SIG-M5 (cell line): ENCODE measurements at regions not wholly inside any gene's neighbourhood (a gene's known extent, or its start where the extent isn't known, plus 50 kb on each side); places are given as distances from the start of the nearest gene placed in this dataset.

Experiments used
- DNase-seq: peaks from one replicate; lab custom pipeline; 2025; lab: John Stamatoyannopoulos, UW

DNA sequence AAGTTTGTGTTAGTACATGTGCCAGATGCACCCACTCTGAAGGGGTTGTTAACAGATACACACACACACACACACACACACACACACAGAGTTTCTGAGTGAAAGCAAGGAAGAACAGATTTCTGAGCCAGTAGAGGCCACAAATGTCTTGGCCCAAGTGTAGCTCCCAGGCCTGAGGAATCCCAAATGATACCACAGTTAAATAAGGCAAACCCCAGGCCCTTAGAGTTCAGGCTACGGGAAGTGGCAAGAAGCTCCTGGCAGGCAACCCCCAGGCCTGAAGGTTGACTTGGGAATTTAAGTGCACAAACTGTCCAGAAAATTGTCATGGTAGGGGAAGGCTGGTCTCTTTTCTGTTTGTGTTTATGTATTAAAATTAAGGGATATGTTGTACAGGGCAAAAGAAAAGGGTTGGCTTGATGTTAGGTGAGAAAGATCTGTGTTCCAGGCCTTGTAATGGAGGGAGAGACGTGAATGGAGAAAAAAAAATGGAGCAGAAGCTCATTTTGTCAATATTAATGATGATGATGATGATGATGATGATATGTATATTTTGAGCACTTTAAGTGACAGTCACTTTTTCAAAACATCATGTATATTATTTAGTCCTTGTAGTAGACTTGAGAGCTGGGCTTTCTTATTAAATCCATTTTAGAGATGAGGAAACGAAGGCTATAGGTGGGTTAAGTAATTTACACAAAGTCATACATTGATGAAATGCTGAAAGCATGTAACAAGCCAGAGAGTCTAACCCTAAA, 317.0 kb upstream of the JAG1 start:
- DNase-seq: no peak

DNA sequence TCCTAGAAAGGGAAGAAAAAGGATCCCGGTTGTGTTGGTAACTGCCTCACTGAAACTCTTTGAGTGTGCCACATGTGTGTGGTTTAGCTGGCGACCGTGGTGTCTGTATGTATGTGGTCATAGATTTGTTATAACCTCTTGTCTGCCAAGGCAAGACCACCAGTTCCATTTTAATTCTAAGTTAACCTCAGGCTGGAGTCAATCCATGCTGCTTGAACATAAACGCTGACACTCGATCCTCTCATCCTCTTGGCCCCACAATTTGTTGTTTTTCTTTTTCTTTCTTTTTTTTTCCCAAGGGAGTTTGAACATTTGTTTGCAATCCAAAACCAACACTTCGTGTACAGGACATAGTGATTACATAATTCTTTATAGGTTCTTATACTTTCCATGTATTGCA, 318.9 kb upstream of the JAG1 start:
- no peak for DNase-seq

DNA sequence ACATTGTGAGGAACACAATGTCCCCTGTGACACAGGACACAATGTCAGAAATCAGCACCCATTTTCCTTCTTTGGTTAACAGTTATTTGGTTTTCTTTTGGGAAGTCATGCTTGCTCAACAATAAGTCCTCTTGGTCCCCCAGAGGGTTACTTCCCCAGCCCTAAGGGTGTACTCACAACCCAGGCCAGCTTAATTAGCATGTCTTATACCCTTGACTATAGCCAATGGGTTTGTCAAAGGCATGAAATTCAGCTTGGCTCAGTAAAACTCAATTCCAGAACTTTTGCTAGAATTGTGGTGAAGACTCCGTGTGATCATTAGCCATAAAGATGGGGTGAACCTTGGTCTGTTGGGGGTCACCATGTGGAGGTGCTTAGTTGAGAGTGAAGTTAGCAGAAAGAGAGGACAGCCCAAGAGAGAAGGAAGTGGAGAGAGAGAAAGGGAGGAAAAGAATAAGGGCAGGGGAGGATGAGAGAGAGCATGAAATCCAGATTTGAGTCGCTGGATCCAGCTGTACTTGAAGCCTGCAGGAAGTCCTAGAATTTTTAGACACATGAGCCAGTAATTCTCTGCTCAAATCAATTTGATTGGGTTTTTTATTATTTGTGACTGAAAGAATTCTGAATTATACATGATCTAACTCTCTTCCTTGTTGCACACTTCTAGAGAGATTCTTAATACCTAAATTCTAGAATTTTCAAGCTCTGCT, 321.3 kb upstream of the JAG1 start:
- DNase-seq: no peak

DNA sequence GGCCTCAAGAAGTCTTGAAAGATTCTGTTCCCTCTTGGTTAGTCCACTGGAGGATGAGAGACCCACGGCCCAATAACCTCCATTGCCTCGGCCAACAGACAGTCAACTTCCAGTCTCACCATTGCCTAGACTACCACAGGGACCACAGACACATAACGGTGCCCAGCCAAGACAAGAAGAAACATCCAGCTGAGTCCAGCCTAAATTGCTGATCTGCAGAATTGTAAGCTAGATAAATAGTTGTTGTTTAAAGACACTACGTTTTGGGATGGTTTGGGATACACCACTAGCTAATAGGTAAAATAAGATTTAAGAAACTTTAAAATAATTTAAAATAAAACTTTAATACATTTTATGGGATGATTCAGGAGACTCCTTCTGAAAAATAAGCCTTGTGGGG, 324.7 kb upstream of the JAG1 start:
- DNase-seq: no peak

DNA sequence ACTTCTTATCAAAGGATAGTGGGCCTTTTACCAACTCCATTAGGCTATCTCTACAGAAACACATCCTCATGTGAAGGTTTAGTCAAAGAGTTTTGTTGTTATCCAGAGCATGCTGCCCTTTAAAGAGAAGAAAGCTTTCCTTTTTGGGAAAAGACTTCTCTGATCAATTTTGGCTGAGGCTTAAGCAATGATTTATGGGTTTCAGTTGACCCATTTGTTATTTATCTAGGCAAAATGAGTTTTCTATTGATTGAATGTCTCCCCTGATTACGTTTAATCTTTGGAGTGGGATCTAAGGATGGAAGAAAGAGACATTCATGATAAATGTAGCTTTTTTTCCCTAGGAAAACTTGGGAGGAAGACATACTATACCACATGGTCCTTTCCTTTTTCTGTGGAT, 326.6 kb upstream of the JAG1 start:
- DNase-seq: no peak

DNA sequence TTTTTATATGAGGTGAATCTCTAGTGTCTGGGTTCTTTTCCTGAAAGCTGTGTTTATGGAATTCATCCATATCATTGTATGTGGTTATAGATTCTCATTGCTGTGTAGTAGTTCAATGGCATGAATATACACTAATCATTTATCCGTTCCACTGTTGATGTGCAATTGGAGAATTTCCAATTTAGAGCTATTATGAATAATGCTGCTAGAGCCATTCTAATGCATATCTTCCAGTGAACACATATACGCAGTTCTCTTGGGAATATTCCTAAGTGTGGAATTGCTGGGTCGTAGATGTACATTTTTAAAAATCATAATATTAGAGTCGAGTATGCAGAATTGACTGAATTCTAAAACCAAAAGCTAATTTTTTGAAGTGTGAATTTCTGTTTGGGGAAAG, 327.5 kb upstream of the JAG1 start:
- no peak for DNase-seq

DNA sequence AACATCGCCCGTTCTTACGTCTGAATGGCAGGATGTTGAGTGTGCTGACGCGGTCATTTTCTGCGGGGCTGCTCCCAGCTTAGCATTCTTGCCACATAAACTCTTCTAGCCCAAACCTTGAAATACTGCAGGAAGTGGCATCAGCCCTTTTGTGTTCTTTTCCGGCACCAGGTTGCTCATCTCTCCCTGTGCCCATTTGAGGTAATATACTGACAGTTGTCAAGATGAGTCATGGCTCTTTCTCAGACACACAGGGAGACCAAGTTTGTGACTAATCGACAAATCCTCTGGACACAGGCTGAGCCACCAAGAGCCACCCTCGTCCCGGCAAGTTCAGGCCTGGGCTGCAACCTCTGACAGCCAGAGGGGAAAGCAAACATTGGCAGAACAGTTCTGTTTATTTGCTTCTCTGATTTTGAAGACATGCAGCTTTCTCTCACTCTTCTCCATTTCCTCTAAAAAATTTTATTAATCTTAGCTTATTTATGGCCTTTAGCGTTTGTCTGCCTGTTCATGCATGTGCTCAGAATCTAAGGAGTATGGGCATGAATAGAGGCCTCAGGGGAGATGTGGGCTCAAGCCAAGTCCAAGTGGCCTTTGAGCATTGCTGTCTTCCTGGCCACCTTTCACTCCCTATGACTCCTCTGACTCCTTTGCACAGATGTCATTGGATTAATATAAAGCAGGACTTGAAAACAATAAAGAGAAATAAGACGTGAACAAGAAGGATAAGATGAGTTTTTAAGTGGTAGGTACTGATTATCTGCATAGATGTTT, 328.2 kb upstream of the JAG1 start:
- no peak for DNase-seq

DNA sequence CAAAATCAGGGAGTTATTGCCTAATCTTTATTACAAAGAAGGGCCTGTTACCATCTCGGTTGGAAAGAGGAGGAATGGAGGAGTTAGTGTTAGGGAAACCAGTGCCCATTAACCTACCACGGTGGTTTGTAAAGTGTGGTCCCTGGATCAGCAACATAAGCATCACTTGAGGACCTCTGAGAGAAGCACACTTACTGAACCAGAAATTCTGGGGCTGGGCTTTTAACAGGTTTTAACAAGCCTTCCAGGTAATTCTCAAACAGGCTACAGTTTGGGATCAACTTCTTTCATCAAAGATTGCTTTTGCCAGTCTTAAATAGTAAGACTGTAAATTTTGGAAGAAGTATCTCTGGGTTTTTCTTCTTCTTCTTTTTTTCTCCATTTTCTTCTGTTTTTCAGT, 329.5 kb upstream of the JAG1 start:
- DNase-seq: no peak

DNA sequence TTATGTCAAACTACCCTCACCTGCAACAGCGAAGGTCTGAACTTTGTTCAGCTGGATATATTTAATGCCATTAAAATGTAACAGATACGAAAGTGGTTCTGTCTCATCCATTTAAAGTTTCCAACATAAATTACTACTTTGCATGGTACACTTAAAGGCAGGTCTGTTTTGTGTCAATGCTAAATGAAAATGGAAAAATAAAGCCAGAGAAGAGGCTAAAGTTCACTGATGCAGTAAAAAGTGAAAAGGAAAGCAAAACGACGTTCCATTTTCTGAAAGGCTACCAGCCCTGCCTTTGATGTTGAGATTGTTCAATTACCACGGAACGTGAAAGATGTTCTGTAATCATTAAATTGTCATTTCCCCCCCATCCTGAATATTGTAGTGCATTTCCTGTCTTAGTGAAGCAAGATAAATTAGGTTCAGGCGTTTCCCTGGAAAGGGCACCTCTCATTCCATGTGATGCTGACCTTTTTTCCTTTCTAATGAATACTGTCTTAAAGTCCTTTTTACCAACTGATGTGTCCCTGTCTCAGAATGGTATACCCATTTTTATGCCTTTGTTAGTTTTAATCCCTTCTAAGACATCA, 334.7 kb upstream of the JAG1 start:
- no peak for DNase-seq

DNA sequence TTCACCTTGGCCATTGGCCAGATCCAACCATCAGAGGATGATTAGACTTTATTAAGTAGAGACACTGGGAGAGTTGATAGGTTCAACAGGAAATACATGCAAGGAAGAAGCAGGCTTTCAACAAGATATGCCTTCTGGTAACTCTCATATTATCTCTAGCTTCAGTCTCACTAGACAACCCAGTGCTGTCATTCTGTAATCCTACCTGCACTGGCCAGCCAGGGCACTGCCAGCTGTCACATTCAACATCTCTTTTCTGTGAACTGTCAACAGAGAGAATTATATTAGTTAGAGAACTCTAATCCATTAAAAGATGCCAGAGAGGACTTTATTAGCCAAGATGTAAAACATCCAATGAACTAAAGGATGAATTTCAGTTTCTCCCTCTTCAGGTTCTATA, 337.9 kb upstream of the JAG1 start:
- no peak for DNase-seq

DNA sequence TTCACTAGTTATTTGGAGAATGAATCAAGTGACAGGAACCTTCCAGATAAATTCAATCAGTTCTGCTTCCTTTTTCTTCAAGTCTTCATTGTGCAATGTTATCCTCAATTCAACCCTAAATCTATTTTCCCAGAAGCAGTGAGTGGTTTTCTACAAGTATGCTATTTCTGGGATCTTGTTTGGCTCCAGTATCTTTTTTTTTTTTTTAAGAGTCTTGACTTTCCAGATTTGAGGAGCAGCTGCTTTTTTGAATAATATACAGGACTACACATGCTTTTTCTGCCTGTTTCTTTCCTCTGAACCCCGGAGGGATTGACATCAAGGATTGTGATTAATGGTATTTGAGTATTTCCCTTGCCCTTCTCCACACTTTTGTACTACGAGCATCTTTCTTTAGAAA, 339.2 kb upstream of the JAG1 start:
- DNase-seq: no peak

DNA sequence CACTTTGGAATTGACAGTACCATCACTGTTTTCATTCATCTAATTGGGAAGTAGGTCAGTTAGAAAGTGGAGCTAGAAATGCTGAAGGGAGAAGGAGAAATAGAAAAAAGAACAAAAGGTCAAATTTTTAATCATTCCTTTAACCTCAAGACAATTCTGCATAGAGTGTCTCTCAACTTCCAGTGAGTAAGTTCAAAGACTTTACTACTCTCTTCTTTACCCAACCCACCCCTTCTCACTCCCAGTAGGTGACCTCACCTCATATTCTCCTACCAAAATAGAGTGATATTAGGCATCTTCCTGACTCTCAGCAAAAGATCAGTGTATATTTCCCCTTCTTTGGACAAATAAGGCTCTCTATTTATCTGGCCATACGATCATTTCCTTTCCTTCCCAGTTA, 340.0 kb upstream of the JAG1 start:
- no peak for DNase-seq

DNA sequence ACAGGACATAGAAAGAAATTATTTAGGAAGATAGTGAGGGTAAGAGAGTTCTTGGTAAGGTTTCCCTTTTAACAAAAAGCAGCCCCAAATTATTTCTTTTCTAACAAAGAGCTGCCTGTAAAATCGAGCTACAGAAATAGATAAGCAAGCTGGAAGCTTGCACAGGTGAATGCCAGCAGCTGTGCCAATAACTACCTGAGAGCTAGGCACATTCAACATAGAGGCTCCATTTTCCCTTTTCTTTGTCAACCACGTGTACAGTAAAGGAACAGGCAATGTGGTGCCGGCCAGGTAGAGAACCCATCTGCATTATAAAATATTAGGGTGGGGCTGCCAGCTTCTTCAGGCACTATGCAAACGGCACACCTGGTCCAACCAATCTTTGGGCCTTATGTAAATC, 341.6 kb upstream of the JAG1 start:
- no peak for DNase-seq

DNA sequence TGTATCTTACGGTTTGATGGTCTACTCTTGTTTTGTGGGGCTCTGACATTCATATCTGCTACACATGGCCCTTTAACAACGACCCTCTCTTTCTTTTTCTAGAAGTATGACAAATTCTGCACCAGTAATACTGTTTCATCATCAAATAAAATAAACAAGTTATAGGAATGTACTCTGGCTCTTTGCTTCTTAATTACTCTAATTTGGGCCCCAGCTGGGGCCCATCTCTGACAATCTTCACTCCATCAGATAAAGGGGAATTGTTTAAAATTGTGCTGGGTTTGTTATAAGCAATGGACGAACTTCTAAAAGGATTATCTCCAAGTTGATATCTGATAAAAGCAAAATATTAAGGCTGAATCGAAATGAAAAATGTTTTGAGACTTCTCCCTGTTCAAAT, 343.6 kb upstream of the JAG1 start:
- no peak for DNase-seq

DNA sequence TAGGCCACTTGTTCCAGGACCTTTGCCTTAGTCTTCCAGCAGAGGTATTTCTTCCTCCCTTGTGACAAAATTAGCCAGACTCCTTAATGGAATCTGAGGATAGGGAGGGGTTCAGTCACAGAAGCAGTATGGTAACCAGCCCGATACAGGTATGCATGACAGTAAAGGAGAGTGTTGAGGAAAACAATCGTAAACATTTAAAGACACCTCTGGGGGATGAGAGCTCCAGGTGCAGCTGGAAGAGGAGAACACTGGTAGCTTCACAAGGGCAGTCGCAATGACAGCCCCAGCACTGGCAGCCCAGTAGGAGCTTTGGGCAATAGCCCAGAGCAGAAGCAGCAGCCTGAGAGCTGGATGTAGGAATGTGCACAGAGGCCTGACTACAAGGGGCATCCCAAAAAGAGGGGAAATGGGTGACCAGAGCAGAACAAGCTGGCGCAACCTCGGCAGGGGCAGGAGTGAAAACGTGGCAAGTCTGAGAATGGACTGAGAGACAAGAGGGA, 344.9 kb upstream of the JAG1 start:
- no peak for DNase-seq

DNA sequence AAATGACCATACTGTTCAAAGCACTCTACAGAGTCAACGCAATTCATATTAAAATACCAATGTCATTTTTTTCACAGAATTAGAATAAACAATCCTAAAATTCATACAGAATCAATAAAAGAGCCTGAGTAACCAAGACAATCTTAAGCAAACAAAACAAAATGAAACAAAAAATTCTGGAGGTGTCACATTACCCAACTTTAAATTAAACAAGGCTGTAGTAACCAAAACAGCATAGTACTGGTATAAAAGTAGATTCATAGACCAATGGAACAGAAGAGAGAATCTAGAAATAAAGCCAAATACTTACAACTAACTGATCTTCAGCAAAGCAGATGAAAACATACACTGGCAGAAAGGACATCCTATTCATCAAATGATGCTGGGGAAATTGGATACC, 346.9 kb upstream of the JAG1 start:
- no peak for DNase-seq

DNA sequence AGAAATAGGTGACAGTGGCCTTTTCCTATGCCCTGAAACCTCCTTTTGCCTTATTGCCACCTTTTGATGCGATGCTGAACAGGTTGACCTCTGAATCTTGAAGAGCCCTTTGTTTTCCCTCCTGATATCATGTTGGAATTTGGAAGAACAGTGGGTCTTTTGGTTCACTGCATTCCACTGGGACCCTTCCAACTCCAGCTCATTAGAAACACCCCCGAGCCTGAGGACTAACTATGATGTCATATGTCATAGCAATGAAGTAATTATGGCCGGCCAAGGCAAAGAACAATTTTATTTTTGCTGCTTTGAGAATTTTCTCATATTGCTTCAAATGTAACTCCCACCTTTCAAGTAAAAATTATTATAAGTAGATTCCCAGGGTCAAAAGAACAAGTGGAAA, 353.4 kb upstream of the JAG1 start:
- DNase-seq: no peak

DNA sequence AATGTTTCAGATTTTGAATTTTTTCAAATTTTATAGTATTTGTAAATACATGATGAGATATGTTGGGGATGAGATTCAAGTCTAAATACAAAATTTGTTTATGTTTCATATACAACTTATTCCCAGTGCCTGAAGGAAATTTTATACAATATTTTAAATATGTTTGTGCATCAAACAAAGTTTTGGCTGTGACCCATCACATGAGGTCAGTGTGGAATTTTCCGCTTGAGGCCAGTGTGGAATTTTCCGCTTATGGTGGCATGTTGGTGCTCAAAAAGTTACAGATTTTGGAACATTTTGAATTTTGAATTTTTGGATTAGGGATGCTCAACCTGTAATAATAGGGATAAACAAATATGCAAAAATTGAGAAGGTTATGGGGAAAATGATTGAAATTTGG, 356.6 kb upstream of the JAG1 start:
- DNase-seq: no peak

DNA sequence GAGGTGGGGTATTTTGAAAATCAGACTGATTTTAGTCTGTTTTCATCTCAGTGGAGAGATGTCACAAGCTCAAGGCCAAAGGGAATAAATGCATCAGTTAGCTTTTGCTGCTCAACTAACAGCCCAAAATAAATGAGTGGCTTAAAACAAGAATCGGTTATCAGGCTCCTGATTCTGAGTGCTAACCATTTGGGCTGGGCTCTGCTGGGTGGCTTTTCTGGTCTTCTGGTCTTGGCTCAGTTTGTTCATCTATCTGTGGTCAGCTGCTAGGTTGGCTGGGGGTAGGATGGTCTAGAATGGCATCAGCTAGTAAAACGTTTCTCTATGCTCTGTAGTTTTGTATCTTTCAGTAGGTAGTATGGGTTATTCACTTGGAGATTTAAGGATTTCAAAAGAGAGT, 357.5 kb upstream of the JAG1 start:
- no peak for DNase-seq

DNA sequence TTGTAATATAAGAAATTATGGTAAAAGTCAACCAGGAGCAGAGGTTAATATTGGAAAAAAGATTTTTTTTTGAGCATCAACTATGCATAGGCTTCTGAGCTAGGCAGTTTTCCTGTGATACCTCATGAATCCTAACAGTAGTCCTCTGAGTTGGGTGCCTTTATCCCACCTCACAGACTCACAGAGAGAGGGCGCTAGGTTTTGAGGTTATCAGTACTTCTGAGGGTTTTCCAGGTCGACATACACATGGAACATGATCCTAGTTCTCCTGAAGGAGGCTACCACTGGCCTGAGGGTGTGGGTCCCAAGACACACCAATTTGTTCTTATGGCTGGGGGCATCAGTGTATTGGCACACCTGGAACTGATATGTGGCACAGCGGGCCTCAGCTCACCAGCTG, 358.8 kb upstream of the JAG1 start:
- DNase-seq: no peak

DNA sequence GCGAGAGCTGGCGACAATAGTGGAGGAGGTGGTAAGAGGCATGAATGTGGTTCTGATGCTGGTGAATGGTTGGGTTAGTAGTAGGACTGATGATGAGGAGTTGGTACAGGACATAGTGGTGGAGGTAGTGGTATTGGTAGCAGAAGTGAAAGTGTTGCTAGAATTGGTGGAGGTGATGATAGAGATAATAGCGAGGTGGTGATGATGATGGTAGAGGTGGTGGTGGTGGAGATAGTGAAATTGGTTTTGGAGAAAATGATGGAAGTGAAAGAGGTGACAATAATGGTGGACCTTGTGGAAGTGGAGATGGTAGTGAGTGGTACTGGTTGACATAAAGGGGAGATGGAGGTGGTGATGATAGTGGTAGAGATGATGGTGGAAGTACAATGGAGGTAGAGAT, 360.2 kb upstream of the JAG1 start:
- no peak for DNase-seq

DNA sequence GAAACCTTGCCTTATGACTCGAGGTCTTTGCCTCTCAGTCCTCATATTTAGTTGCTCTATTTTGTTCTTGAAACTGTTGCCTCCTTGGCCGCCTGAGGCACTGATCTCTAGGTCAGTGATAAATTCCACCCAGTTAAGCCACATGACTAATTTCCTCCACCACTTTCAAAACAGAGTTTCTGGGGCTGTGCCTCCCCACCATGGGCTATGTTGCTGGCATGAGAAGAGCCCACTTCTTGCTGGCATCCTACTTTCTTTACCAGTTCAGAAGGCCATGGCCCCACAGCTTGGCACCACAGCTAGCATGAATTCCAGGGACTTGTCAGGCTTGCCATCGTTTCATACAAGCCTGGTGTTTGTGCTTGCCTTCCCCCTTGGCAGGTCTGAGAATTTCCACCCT, 361.4 kb upstream of the JAG1 start:
- no peak for DNase-seq

DNA sequence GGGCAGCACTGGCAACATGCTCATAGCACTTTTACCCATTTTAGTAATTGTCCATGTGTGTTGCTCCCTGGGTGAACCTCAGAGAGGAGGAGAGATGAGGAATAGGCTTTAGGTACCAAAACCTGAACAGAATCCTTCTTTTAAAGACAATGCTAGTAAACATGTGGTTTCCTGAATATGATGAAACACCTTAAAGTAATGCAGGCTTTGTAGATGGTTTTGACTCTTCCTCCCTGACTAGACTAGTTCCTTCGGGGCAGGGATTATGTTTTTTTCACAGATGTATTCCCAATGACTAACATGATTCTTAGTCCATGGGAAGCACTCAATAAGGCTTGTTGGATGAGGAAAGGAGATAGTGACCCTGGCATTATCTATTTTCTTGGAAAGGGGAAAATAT, 367.6 kb upstream of the JAG1 start:
- no peak for DNase-seq
